ENCODE measurements at regions not wholly inside any gene's neighbourhood (a gene's known extent, or its start where the extent isn't known, plus 50 kb on each side); places are given as distances from the start of the nearest gene placed in this dataset.

DNA sequence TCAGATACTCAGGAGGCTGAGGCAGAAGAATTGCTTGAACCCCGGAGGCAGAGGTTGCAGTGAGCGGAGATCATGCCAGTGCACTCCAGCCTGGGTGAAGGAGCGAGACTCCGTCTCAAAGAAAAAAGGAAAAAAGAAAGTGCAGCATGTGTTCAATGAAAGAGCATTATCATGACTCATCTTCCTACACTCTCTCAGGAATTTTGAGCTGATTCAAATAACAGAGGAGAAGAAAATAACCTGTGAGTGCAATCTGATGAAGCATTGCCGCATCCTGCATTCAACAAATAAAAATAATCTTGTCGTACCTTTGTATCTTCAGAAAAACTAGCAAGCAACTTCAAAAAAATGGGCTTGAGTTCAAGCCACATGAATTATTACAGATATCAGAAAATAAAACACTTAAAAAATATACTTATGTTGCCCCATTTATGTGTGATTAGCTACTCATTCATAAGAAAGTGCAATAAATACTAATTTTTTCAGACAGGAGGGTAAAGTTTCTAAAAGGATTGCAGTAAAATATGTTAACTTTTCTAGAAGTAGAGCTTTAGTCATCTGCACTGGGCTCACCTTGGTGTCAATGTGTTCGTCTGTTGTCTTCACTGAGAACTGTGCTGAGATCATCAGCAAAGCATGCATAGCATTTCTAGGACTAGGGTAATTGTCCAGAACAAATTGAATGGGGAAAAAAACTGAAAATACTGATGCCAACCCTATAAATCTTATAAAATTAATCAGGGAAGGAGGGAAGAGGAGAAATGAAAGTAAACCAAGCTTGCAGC lies 90.4 kb upstream of the VCX3B start:
- Mint-ChIP-seq H3K27me3 (no peaks in the 10 kb centered on the region), H3K27ac (no peak overlapping the region), H3K4me1 (no peaks in the 10 kb centered on the region), H3K9me3 (peaks cover 12 to 39% (median 20%) of the 10 kb centered on the region in 3 donors), H3K36me3 (no peaks in the 10 kb centered on the region), H3K4me3 (no peak overlapping the region)
- DNase-seq (no peak), ATAC-seq (replicated peaks in 1 of 4) (no peak)
- no peaks in the 10 kb centered on the region for H3K27me3 ChIP-seq (replicated peaks in 1 of 2; ENCODE audit: control insufficient read depth in 2 of 2, extremely low read depth in 1 of 2, insufficient read depth in 2 of 2, low read length in 1 of 2)
- WGBS (ENCODE audit: insufficient coverage): no CpG with 5 or more reads among the region's 7 CpGs
- ChIA-PET CTCF (no interaction called here), POLR2A (no interaction called here)
- no peak overlapping the region for H3K27ac ChIP-seq (ENCODE audit: low read length)
- no peaks in the 10 kb centered on the region for H3K9me3 ChIP-seq
- H3K4me3 ChIP-seq (ENCODE audit: control insufficient read depth in 1 of 2, extremely low read depth in 1 of 2, low read length in 1 of 2): no peak overlapping the region
- H3K4me1 ChIP-seq (ENCODE audit: control insufficient read depth in 1 of 2, extremely low read depth in 1 of 2, insufficient read depth in 2 of 2, low read length in 2 of 2): no peaks in the 10 kb centered on the region
- H3K36me3 ChIP-seq (ENCODE audit: control insufficient read depth in 2 of 2, extremely low read depth in 1 of 2, insufficient read depth in 1 of 2, low read length in 1 of 2): no peaks in the 10 kb centered on the region

- Histone ChIP-seq H3K27me3 (replicated peaks in 1 of 2; ENCODE audit: control insufficient read depth in 2 of 2, extremely low read depth in 1 of 2, insufficient read depth in 2 of 2, low read length in 1 of 2) (no peaks in the 10 kb centered on the region), H3K36me3 (ENCODE audit: control insufficient read depth in 2 of 2, extremely low read depth in 1 of 2, insufficient read depth in 1 of 2, low read length in 1 of 2) (no peaks in the 10 kb centered on the region), H3K4me3 (ENCODE audit: control insufficient read depth in 1 of 2, extremely low read depth in 1 of 2, low read length in 1 of 2) (no peak overlapping the region), H3K27ac (ENCODE audit: low read length) (no peak overlapping the region), H3K9me3 (no peaks in the 10 kb centered on the region), H3K4me1 (ENCODE audit: control insufficient read depth in 1 of 2, extremely low read depth in 1 of 2, insufficient read depth in 2 of 2, low read length in 2 of 2) (no peaks in the 10 kb centered on the region)
- H3K36me3 Mint-ChIP-seq: no peaks in the 10 kb centered on the region
- H3K27me3 Mint-ChIP-seq: no peaks in the 10 kb centered on the region
- peaks cover 9 to 38% (median 12%) of the 10 kb centered on the region in 3 donors for H3K9me3 Mint-ChIP-seq
- ChIA-PET POLR2A (no interaction called here), CTCF (no interaction called here)
- no peak overlapping the region for H3K27ac Mint-ChIP-seq
- no CpG with 5 or more reads among the region's 1 CpG for WGBS (ENCODE audit: insufficient coverage)
- H3K4me1 Mint-ChIP-seq: no peaks in the 10 kb centered on the region
- no peak overlapping the region for H3K4me3 Mint-ChIP-seq
- DNase-seq (no peak), ATAC-seq (replicated peaks in 1 of 4) (no peak)
Observed at GRCh38 chrX:8377041-8377440, 87.6 kb upstream of the VCX3B start.

DNA sequence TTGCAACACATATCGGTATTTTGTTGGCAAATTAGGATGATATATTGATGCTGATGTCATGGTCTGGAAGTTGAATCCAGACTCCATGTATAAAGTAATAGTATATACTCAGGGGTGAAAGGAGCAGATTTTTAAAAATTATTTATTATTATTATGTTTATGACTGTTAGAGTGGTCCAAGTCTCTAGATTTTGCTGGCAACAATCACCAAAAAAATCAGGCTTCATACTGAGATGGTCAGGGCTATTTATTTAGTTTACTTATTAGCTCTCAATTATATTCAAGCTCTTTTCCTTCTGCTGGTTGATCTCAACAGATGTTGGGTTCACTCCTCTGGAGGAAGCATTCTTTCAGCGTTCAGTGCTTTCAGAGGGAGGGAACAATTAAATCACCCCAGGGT lies 73.9 kb upstream of the VCX3B start:
- no peak overlapping the region for H3K4me3 ChIP-seq (ENCODE audit: control insufficient read depth in 1 of 2, extremely low read depth in 1 of 2, low read length in 1 of 2)
- ChIA-PET CTCF (no interaction called here), POLR2A (interaction anchor here in 1 of 2 donors (0.7 kb wide), 1 partner anchor 612 kb away, joined by 6 read pairs; no protein-coding TSS in a partner anchor)
- ATAC-seq (replicated peaks in 1 of 4) (no peak), DNase-seq (no peak)
- H3K27me3 Mint-ChIP-seq: no peaks in the 10 kb centered on the region
- H3K4me3 Mint-ChIP-seq: no peak overlapping the region
- peaks cover 3 to 22% (median 12%) of the 10 kb centered on the region in 3 donors for H3K9me3 Mint-ChIP-seq
- no peak overlapping the region for H3K27ac Mint-ChIP-seq
- WGBS (ENCODE audit: insufficient coverage): 20% methylated on average over 1 of the region's 2 CpGs
- no peaks in the 10 kb centered on the region for H3K4me1 Mint-ChIP-seq
- no peaks in the 10 kb centered on the region for H3K4me1 ChIP-seq (ENCODE audit: control insufficient read depth in 1 of 2, extremely low read depth in 1 of 2, insufficient read depth in 2 of 2, low read length in 2 of 2)
- H3K36me3 Mint-ChIP-seq: no peaks in the 10 kb centered on the region
- no peak overlapping the region for H3K27ac ChIP-seq (ENCODE audit: low read length)
- H3K27me3 ChIP-seq (replicated peaks in 1 of 2; ENCODE audit: control insufficient read depth in 2 of 2, extremely low read depth in 1 of 2, insufficient read depth in 2 of 2, low read length in 1 of 2): no peaks in the 10 kb centered on the region
- H3K9me3 ChIP-seq: no peaks in the 10 kb centered on the region
- H3K36me3 ChIP-seq (ENCODE audit: control insufficient read depth in 2 of 2, extremely low read depth in 1 of 2, insufficient read depth in 1 of 2, low read length in 1 of 2): no peaks in the 10 kb centered on the region

- Histone ChIP-seq H3K27ac (ENCODE audit: low read length) (no peak overlapping the region), H3K9me3 (no peaks in the 10 kb centered on the region), H3K27me3 (replicated peaks in 1 of 2; ENCODE audit: control insufficient read depth in 2 of 2, extremely low read depth in 1 of 2, insufficient read depth in 2 of 2, low read length in 1 of 2) (no peaks in the 10 kb centered on the region), H3K4me3 (ENCODE audit: control insufficient read depth in 1 of 2, extremely low read depth in 1 of 2, low read length in 1 of 2) (no peak overlapping the region), H3K36me3 (ENCODE audit: control insufficient read depth in 2 of 2, extremely low read depth in 1 of 2, insufficient read depth in 1 of 2, low read length in 1 of 2) (no peaks in the 10 kb centered on the region), H3K4me1 (ENCODE audit: control insufficient read depth in 1 of 2, extremely low read depth in 1 of 2, insufficient read depth in 2 of 2, low read length in 2 of 2) (no peaks in the 10 kb centered on the region)
- H3K27ac Mint-ChIP-seq: no peak overlapping the region
- ATAC-seq (replicated peaks in 1 of 4) (no peak), DNase-seq (no peak)
- WGBS (ENCODE audit: insufficient coverage): no CpG with 5 or more reads among the region's 5 CpGs
- ChIA-PET CTCF (no interaction called here), POLR2A (no interaction called here)
- no peaks in the 10 kb centered on the region for H3K27me3 Mint-ChIP-seq
- no peak overlapping the region for H3K4me3 Mint-ChIP-seq
- no peaks in the 10 kb centered on the region for H3K36me3 Mint-ChIP-seq
- peaks cover 0 to 13% (median 8%) of the 10 kb centered on the region in 3 donors for H3K9me3 Mint-ChIP-seq
- H3K4me1 Mint-ChIP-seq: no peaks in the 10 kb centered on the region
Observed at GRCh38 chrX:8403988-8404387, 60.6 kb upstream of the VCX3B start.

DNA sequence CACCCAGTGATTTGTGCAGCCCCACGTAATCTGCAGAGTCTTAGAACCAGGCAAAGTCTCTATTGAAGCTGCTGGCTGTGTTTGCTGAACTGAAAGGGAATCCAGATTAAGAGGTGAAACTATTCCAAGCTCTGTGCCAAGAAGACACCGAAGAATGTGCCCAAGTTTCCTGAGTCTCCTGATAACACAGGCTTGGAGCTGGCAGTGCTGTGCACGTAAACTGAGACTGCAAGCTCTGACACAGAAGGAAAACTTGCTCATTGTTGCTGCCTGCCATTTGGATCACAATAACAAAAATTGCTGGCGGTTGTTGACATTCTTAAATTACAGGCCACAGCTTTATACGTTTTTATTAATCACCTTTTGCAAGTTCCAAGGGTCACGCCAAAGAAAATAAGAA lies 60.2 kb upstream of the VCX3B start:
- ChIA-PET CTCF (no interaction called here), POLR2A (no interaction called here)
- Mint-ChIP-seq H3K4me3 (no peak overlapping the region), H3K27me3 (no peaks in the 10 kb centered on the region), H3K4me1 (no peaks in the 10 kb centered on the region), H3K27ac (no peak overlapping the region), H3K36me3 (no peaks in the 10 kb centered on the region), H3K9me3 (peaks cover 0 to 11% (median 8%) of the 10 kb centered on the region in 3 donors)
- H3K36me3 ChIP-seq (ENCODE audit: control insufficient read depth in 2 of 2, extremely low read depth in 1 of 2, insufficient read depth in 1 of 2, low read length in 1 of 2): no peaks in the 10 kb centered on the region
- H3K4me1 ChIP-seq (ENCODE audit: control insufficient read depth in 1 of 2, extremely low read depth in 1 of 2, insufficient read depth in 2 of 2, low read length in 2 of 2): no peaks in the 10 kb centered on the region
- no peak for DNase-seq
- H3K9me3 ChIP-seq: no peaks in the 10 kb centered on the region
- no peak overlapping the region for H3K27ac ChIP-seq (ENCODE audit: low read length)
- 70% methylated on average over 2 of the region's 6 CpGs for WGBS (ENCODE audit: insufficient coverage)
- H3K27me3 ChIP-seq (replicated peaks in 1 of 2; ENCODE audit: control insufficient read depth in 2 of 2, extremely low read depth in 1 of 2, insufficient read depth in 2 of 2, low read length in 1 of 2): no peaks in the 10 kb centered on the region
- no peak for ATAC-seq (replicated peaks in 1 of 4)
- no peak overlapping the region for H3K4me3 ChIP-seq (ENCODE audit: control insufficient read depth in 1 of 2, extremely low read depth in 1 of 2, low read length in 1 of 2)

DNA sequence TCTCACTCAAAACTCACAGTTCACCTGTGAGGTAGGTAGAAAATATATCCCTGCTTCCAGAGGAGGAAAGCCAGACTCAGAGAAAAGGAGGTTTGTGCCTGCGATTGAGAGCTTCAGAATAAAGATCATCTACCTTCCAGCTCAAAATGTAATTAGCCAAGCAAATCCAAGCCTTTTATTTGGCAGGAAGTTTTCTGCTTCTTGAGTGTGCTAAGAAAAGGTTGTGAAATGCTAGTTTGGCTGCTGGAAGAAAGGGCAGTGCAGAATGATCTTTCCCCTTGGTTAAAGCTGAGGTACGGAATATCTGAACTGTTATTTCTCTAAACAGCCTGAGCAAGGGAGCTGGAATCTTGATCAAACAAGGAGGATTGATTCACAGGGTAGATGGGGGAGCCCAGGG lies 59.7 kb upstream of the VCX3B start:
- H3K27ac Mint-ChIP-seq: no peak overlapping the region
- POLR2A ChIA-PET: no interaction called here

GRCh38 chrX:8405631-8406030 lies 59.0 kb upstream of the VCX3B start:
- no peak for ATAC-seq (replicated peaks in 1 of 4)
- WGBS (ENCODE audit: insufficient coverage): no CpG with 5 or more reads among the region's 7 CpGs
- DNase-seq: no peak
- Histone ChIP-seq H3K4me3 (ENCODE audit: control insufficient read depth in 1 of 2, extremely low read depth in 1 of 2, low read length in 1 of 2) (no peak overlapping the region), H3K9me3 (no peaks in the 10 kb centered on the region), H3K36me3 (ENCODE audit: control insufficient read depth in 2 of 2, extremely low read depth in 1 of 2, insufficient read depth in 1 of 2, low read length in 1 of 2) (no peaks in the 10 kb centered on the region), H3K27me3 (replicated peaks in 1 of 2; ENCODE audit: control insufficient read depth in 2 of 2, extremely low read depth in 1 of 2, insufficient read depth in 2 of 2, low read length in 1 of 2) (no peaks in the 10 kb centered on the region), H3K27ac (ENCODE audit: low read length) (no peak overlapping the region), H3K4me1 (ENCODE audit: control insufficient read depth in 1 of 2, extremely low read depth in 1 of 2, insufficient read depth in 2 of 2, low read length in 2 of 2) (no peaks in the 10 kb centered on the region)
- H3K27me3 Mint-ChIP-seq: no peaks in the 10 kb centered on the region
- POLR2A ChIA-PET: no interaction called here
- no peak overlapping the region for H3K27ac Mint-ChIP-seq
- peaks cover under 1 to 8% (median 3%) of the 10 kb centered on the region in 3 donors for H3K9me3 Mint-ChIP-seq
- CTCF ChIA-PET: no interaction called here
- H3K36me3 Mint-ChIP-seq: no peaks in the 10 kb centered on the region
- no peak overlapping the region for H3K4me3 Mint-ChIP-seq
- no peaks in the 10 kb centered on the region for H3K4me1 Mint-ChIP-seq

More for the DNA sequence above, 59.7 kb upstream of the VCX3B start:
- no CpG with 5 or more reads among the region's 2 CpGs for WGBS (ENCODE audit: insufficient coverage)
- no peaks in the 10 kb centered on the region for H3K4me1 ChIP-seq (ENCODE audit: control insufficient read depth in 1 of 2, extremely low read depth in 1 of 2, insufficient read depth in 2 of 2, low read length in 2 of 2)
- ATAC-seq (replicated peaks in 1 of 4) (no peak), DNase-seq (no peak)
- H3K9me3 Mint-ChIP-seq: peaks cover 0 to 11% (median 8%) of the 10 kb centered on the region in 3 donors
- no peaks in the 10 kb centered on the region for H3K27me3 Mint-ChIP-seq
- no peaks in the 10 kb centered on the region for H3K27me3 ChIP-seq (replicated peaks in 1 of 2; ENCODE audit: control insufficient read depth in 2 of 2, extremely low read depth in 1 of 2, insufficient read depth in 2 of 2, low read length in 1 of 2)
- H3K36me3 Mint-ChIP-seq: no peaks in the 10 kb centered on the region
- no peaks in the 10 kb centered on the region for H3K9me3 ChIP-seq
- no peak overlapping the region for H3K27ac ChIP-seq (ENCODE audit: low read length)
- no peaks in the 10 kb centered on the region for H3K36me3 ChIP-seq (ENCODE audit: control insufficient read depth in 2 of 2, extremely low read depth in 1 of 2, insufficient read depth in 1 of 2, low read length in 1 of 2)
- CTCF ChIA-PET: no interaction called here
- no peak overlapping the region for H3K4me3 ChIP-seq (ENCODE audit: control insufficient read depth in 1 of 2, extremely low read depth in 1 of 2, low read length in 1 of 2)
- no peak overlapping the region for H3K4me3 Mint-ChIP-seq
- no peaks in the 10 kb centered on the region for H3K4me1 Mint-ChIP-seq
